Loucy (cell line): ENCODE measurements at regions not wholly inside any gene's neighbourhood (a gene's known extent, or its start where the extent isn't known, plus 50 kb on each side); places are given as distances from the start of the nearest gene placed in this dataset.

Source experiments
- CTCF ChIP-seq: fragments of 200-600 bp; sonication (generic); conservative IDR thresholded peaks from 2 replicates; pipeline ENCODE4 v1.5.1; 2014; ENCODE audit warnings: mild to moderate bottlenecking, antibody characterized with exemption, low read length
- EZH2phosphoT487 ChIP-seq: fragments of 200-600 bp; IDR thresholded peaks from 2 replicates; pipeline ENCODE4 v1.6.1; 2018; ENCODE audit warnings: antibody characterized with exemption, mild to moderate bottlenecking, moderate library complexity, borderline replicate concordance

GRCh38 chr21:18602711-18603110 is 199.1 kb upstream of the TMPRSS15 start:
- TF ChIP-seq CTCF (no peak), EZH2phosphoT487 (no peak)
